ENCODE measurements at regions not wholly inside any gene's neighbourhood (a gene's known extent, or its start where the extent isn't known, plus 50 kb on each side); places are given as distances from the start of the nearest gene placed in this dataset.

GRCh38 chr12:24591079-24591626, 357.7 kb downstream of the BCAT1 start:
- DNase-seq: no peak
- Histone ChIP-seq H3K4me3 (no peak overlapping the region), H3K4me1 (no peaks in the 10 kb centered on the region), H3K27me3 (no peaks in the 10 kb centered on the region), H3K27ac (no peak overlapping the region), H3K36me3 (no peaks in the 10 kb centered on the region), H3K9me3 (replicated peaks) (no peaks in the 10 kb centered on the region)

- Histone ChIP-seq H3K4me3 (no peak overlapping the region), H3K4me1 (no peaks in the 10 kb centered on the region), H3K27me3 (no peaks in the 10 kb centered on the region), H3K36me3 (no peaks in the 10 kb centered on the region), H3K27ac (no peak overlapping the region), H3K9me3 (replicated peaks) (no peaks in the 10 kb centered on the region)
- DNase-seq: no peak
These were observed 362.6 kb downstream of the BCAT1 start for GRCh38 chr12:24586293-24586692.

GRCh38 chr12:24584032-24584675, 364.7 kb downstream of the BCAT1 start:
- H3K4me1 ChIP-seq: no peaks in the 10 kb centered on the region
- H3K4me3 ChIP-seq: no peak overlapping the region
- no peak for DNase-seq
- no peak overlapping the region for H3K27ac ChIP-seq
- H3K27me3 ChIP-seq: no peaks in the 10 kb centered on the region
- no peaks in the 10 kb centered on the region for H3K36me3 ChIP-seq
- H3K9me3 ChIP-seq (replicated peaks): no peaks in the 10 kb centered on the region

GRCh38 chr12:24582954-24583601, 365.8 kb downstream of the BCAT1 start:
- DNase-seq: no peak
- no peaks in the 10 kb centered on the region for H3K9me3 ChIP-seq (replicated peaks)
- no peak overlapping the region for H3K27ac ChIP-seq
- H3K4me3 ChIP-seq: no peak overlapping the region
- no peaks in the 10 kb centered on the region for H3K27me3 ChIP-seq
- no peaks in the 10 kb centered on the region for H3K4me1 ChIP-seq
- H3K36me3 ChIP-seq: no peaks in the 10 kb centered on the region

- H3K27me3 ChIP-seq: no peaks in the 10 kb centered on the region
- DNase-seq: peak in 1 of 2 experiments; percentile 11
These were observed 374.4 kb downstream of the BCAT1 start for GRCh38 chr12:24574538-24574937.

GRCh38 chr12:24573621-24574020, 375.3 kb downstream of the BCAT1 start:
- Histone ChIP-seq H3K27me3 (no peaks in the 10 kb centered on the region), H3K27ac (no peak overlapping the region), H3K36me3 (no peaks in the 10 kb centered on the region), H3K4me1 (no peaks in the 10 kb centered on the region), H3K4me3 (no peak overlapping the region), H3K9me3 (replicated peaks) (no peaks in the 10 kb centered on the region)
- no peak for DNase-seq

More at GRCh38 chr12:24574538-24574937, 374.4 kb downstream of the BCAT1 start:
- Histone ChIP-seq H3K4me1 (no peaks in the 10 kb centered on the region), H3K36me3 (no peaks in the 10 kb centered on the region), H3K27ac (no peak overlapping the region), H3K4me3 (no peak overlapping the region), H3K9me3 (replicated peaks) (no peaks in the 10 kb centered on the region)

GRCh38 chr12:24565300-24565699, 383.6 kb downstream of the BCAT1 start:
- no peak overlapping the region for H3K27ac ChIP-seq
- peaks cover 6% of the 10 kb centered on the region; the same call in 1 of the 2 replicates for H3K4me1 ChIP-seq
- no peaks in the 10 kb centered on the region for H3K27me3 ChIP-seq
- no peaks in the 10 kb centered on the region for H3K36me3 ChIP-seq
- H3K9me3 ChIP-seq (replicated peaks): no peaks in the 10 kb centered on the region
- DNase-seq: no peak
- no peak overlapping the region for H3K4me3 ChIP-seq

- no peak overlapping the region for H3K27ac ChIP-seq
- peaks cover 6% of the 10 kb centered on the region; the same call in 1 of the 2 replicates for H3K4me1 ChIP-seq
- peak; percentile 39 to 56 for DNase-seq
- H3K9me3 ChIP-seq (replicated peaks): no peaks in the 10 kb centered on the region
- no peaks in the 10 kb centered on the region for H3K36me3 ChIP-seq
- no peaks in the 10 kb centered on the region for H3K27me3 ChIP-seq
- peak overlapping the region; percentile 73 for H3K4me3 ChIP-seq
These were observed 386.0 kb downstream of the BCAT1 start for GRCh38 chr12:24562771-24563431.

GRCh38 chr12:24561882-24562770, 386.8 kb downstream of the BCAT1 start:
- no peaks in the 10 kb centered on the region for H3K9me3 ChIP-seq (replicated peaks)
- H3K4me3 ChIP-seq: peak overlapping the region; percentile 73
- peak overlapping the region; percentile 21; the same call in 1 of the 2 replicates for H3K27ac ChIP-seq
- no peaks in the 10 kb centered on the region for H3K36me3 ChIP-seq
- no peaks in the 10 kb centered on the region for H3K27me3 ChIP-seq
- peak; percentile 58 to 60 for DNase-seq
- peaks cover 6% of the 10 kb centered on the region; the same call in 1 of the 2 replicates for H3K4me1 ChIP-seq

GRCh38 chr12:24561411-24561871, 387.5 kb downstream of the BCAT1 start:
- Histone ChIP-seq H3K4me3 (peak overlapping the region; percentile 73), H3K27ac (peak overlapping the region; percentile 21; the same call in 1 of the 2 replicates), H3K9me3 (replicated peaks) (no peaks in the 10 kb centered on the region), H3K27me3 (no peaks in the 10 kb centered on the region), H3K36me3 (no peaks in the 10 kb centered on the region), H3K4me1 (peaks cover 6% of the 10 kb centered on the region; the same call in 1 of the 2 replicates)
- peak; percentile 13 to 37 for DNase-seq

- no peak overlapping the region for H3K27ac ChIP-seq
- no peaks in the 10 kb centered on the region for H3K27me3 ChIP-seq
- no peaks in the 10 kb centered on the region for H3K9me3 ChIP-seq (replicated peaks)
- DNase-seq: peak in 1 of 2 experiments; percentile 20
- peaks cover 6% of the 10 kb centered on the region; the same call in 1 of the 2 replicates for H3K4me1 ChIP-seq
- no peaks in the 10 kb centered on the region for H3K36me3 ChIP-seq
- H3K4me3 ChIP-seq: peak overlapping the region; percentile 73
These were observed 388.1 kb downstream of the BCAT1 start for GRCh38 chr12:24560831-24561271.

- Histone ChIP-seq H3K27me3 (no peaks in the 10 kb centered on the region), H3K4me1 (peaks cover 6% of the 10 kb centered on the region; the same call in 1 of the 2 replicates), H3K4me3 (peak overlapping the region; percentile 73), H3K36me3 (no peaks in the 10 kb centered on the region), H3K27ac (no peak overlapping the region), H3K9me3 (replicated peaks) (no peaks in the 10 kb centered on the region; the same call in 1 of the 2 replicates)
- no peak for DNase-seq
These were observed 388.6 kb downstream of the BCAT1 start for GRCh38 chr12:24560192-24560775.

- no peaks in the 10 kb centered on the region for H3K27me3 ChIP-seq
- no peaks in the 10 kb centered on the region; the same call in 1 of the 2 replicates for H3K9me3 ChIP-seq (replicated peaks)
- no peak overlapping the region for H3K4me3 ChIP-seq
- no peak overlapping the region for H3K27ac ChIP-seq
- H3K36me3 ChIP-seq: no peaks in the 10 kb centered on the region
- peaks cover 6% of the 10 kb centered on the region; the same call in 1 of the 2 replicates for H3K4me1 ChIP-seq
- DNase-seq: no peak
These were observed 391.2 kb downstream of the BCAT1 start for GRCh38 chr12:24557738-24558137.
